ENCODE measurements at regions not wholly inside any gene's neighbourhood (a gene's known extent, or its start where the extent isn't known, plus 50 kb on each side); places are given as distances from the start of the nearest gene placed in this dataset.
"Not testable (repeated sequence)": the region's sequence is repeated elsewhere in the genome, so short reads cannot be mapped to it uniquely, and the experiment has no call there.

- no peak for DNase-seq (ENCODE audit: low read depth in 2 of 2)
Observed at GRCh38 chr9:89670801-89671434, 66.1 kb downstream of the GADD45G start.

DNA sequence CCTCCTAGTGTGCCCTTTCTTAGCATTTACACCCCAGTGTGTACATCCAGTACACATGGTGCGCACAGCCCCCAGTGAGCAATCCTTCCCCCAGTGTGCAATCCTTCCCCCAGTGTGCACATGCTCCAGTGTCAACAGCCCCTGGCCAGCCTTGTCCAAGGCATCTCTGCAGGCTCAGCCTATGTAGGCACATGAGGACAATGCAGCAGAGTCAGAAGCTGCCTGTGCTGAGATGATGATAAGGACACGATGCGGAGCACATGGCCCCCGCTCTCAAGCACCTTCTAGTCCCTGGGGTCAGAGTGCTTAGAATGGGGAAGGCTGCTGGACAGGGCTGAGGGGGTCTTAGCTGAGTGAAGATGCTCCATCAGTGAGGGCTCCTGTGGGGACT, 69.8 kb downstream of the GADD45G start:
- no peak for DNase-seq (ENCODE audit: low read depth in 2 of 2)

GRCh38 chr9:89675058-89675742, 70.4 kb downstream of the GADD45G start:
- DNase-seq (ENCODE audit: low read depth in 2 of 2), result no peak

GRCh38 chr9:89676281-89676680, 71.5 kb downstream of the GADD45G start:
- no peak for DNase-seq (ENCODE audit: low read depth in 2 of 2)

- no peak for DNase-seq (ENCODE audit: low read depth in 2 of 2)
Observed at GRCh38 chr9:89677702-89678395, 73.0 kb downstream of the GADD45G start.

DNA sequence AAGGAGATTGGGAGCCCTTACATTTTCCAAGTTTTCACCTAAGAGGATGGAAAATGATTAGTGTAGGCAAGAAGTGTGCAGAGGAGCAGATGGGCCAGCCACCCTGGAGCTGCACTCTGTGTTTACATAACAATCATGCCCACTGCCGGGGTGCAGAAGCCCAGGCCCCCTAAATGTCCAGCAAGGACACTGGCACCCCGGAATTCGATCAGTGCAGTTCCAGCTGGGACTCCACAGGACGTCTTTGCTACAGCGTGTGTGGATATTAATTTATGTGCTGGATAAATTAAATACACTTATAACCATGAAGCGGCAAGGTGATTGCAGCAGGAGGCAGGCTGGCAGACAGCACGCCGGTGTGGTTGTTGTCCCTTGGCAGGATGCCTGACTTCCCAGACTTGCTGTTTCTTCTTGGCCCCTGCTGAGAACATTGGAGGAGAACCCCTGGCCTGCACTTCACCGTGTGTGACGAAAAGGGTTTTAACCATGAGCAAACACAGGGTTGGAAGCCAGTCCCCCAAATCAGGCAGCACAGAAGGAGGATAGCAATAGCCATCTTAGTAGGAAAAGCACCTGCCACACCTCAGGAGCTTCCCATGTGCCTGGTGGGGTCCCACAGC, 73.7 kb downstream of the GADD45G start:
- DNase-seq (ENCODE audit: low read depth in 2 of 2), result no peak

DNA sequence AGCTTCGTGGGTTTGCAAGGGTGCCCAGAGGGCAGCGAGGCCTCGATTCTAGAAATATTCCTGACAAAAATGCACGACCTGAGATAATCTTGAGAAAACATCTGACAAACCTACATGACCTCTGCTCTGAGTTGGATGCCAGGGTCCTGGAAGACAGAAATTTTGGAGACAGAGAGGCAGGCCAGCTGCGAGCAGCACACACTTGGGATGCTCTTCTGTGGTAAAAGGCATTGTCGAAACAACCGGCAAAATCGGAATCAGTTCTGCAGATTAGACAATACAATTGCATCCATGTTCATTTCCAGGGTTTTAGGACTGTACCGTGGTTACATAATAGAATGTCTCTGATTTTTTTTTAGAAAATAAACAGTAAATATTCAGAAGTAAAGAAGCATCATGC, 74.2 kb downstream of the GADD45G start:
- DNase-seq (ENCODE audit: low read depth in 2 of 2), result no peak

DNA sequence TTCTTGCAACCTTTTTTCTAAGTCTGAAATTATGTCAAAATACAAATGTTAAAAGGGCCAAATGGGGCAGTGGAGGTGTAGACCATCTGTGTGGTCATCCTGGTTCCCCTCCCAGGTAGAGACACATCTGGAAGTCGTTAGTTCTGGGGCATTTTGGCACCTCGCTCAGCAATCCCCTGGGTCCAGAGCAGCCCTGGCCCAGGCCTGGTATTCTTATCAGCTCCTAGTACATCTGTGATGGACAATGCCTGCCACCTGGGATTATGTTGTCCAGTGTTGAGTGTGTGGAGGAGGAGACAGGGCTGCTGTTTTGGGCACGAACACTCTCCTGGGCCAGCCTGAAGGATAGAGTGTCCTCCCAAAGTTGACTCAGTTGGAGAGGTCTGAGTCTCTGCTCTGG, 74.8 kb downstream of the GADD45G start:
- DNase-seq (ENCODE audit: low read depth in 2 of 2), result no peak

- no peak for DNase-seq (ENCODE audit: low read depth in 2 of 2)
Observed at GRCh38 chr9:89680547-89681467, 76.0 kb downstream of the GADD45G start.

- not testable (repeated sequence) for DNase-seq (ENCODE audit: low read depth in 2 of 2)
Observed at GRCh38 chr9:89681468-89681859, 76.7 kb downstream of the GADD45G start.

GRCh38 chr9:89683626-89684025, 78.8 kb downstream of the GADD45G start:
- DNase-seq (ENCODE audit: low read depth in 2 of 2), result no peak

DNA sequence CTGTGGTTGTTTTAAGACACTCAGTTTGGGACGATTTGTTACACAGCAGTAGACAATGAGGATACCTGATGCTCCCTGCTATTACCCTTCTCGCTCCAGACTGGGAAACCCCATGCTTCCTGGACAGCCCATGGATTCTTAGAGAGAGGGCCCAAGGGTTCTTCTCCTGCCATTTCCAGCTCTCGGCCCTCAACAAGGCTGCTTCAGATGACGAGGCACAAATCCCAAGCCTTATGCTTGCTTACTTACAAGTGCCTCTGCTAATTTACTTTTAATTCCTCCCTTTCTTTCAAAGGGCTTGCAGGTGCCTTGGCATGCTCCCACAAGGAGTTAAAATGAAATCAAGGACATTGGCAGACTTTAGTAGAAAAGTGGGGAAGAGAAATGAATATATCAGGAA, 79.4 kb downstream of the GADD45G start:
- no peak for DNase-seq (ENCODE audit: low read depth in 2 of 2)

DNA sequence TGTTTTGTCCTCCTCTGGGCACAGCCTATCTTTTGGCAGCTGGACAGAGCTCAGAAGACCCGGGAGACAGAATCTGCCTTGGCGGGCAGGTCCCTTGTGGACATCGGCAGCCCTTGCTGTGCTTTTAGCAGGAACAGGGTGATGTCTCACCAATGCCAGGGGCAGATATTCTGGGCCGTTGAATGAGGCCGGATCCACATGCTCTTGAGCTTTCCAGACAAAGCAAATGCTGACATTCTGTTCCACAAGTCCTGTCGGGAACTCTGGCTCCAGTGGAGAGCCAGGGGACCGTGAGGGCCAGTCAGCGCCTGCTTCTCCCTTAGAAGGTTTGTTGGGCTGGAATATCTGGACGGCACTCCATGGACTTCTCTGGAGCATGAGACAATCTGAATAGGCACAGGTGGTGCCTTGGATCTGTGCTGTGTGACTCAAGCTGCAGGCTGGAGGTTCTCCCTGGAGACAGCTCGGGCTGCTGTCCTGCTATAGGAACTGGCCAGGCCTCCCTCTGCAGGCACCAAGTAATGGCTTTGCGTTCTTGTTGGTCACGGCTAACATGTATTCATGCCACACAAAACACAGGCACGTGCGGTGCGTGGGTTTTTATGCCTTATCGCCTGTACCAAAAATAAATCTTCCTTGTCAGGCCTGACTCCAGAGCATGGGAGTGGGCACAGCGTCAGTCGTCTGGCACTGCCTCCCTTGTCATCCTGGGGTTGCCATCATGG, 80.3 kb downstream of the GADD45G start:
- no peak for DNase-seq (ENCODE audit: low read depth in 2 of 2)

GRCh38 chr9:89685698-89686097, 80.9 kb downstream of the GADD45G start:
- no peak for DNase-seq (ENCODE audit: low read depth in 2 of 2)

- DNase-seq (ENCODE audit: low read depth in 2 of 2), result no peak
Observed at GRCh38 chr9:89686126-89686525, 81.3 kb downstream of the GADD45G start.

GRCh38 chr9:89686621-89687020, 81.8 kb downstream of the GADD45G start:
- no peak for DNase-seq (ENCODE audit: low read depth in 2 of 2)

DNA sequence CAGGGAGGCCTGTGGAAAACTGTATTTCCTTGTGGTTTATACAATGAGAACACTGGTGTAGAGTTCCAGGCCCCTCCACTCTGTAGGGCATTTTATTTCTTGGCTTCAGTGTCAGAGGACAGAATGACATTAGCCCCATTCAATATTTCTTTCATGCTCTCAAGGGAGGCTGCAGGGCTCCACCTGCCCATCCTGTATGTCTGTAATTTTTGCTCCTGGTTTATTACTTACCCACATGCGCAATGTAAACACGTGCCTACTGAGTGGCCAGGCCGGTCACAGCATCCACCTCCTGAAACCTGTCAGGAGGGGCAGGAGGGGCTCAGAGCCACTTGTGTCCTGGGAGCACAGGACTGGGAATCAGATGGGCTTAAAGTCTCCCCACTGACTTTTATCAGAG, 82.4 kb downstream of the GADD45G start:
- no peak for DNase-seq (ENCODE audit: low read depth in 2 of 2)

- DNase-seq (ENCODE audit: low read depth in 2 of 2), result no peak
Observed at GRCh38 chr9:89687848-89688247, 83.0 kb downstream of the GADD45G start.

GRCh38 chr9:89689321-89689720, 84.5 kb downstream of the GADD45G start:
- not testable (repeated sequence) for DNase-seq (ENCODE audit: low read depth in 2 of 2)

GRCh38 chr9:89690334-89690912, 85.6 kb downstream of the GADD45G start:
- DNase-seq (ENCODE audit: low read depth in 2 of 2), result no peak

Data from stimulated activated CD4-positive, alpha-beta T cell treated with anti-CD3 and anti-CD28 coated beads, Interleukin-4, amount 100 ng/mL, for 48 hours (primary cell).